HG02610 (cell line): ENCODE measurements at regions not wholly inside any gene's neighbourhood (a gene's known extent, or its start where the extent isn't known, plus 50 kb on each side); places are given as distances from the start of the nearest gene placed in this dataset.
"Not testable (repeated sequence)": the region's sequence is repeated elsewhere in the genome, so short reads cannot be mapped to it uniquely, and the experiment has no call there.

Experiments
- ATAC-seq: cut with Tn5 transposase; IDR thresholded peaks from one replicate; pipeline ENCODE4 v1.9.1; 2021; ENCODE audit warnings: mild to moderate bottlenecking, moderate library complexity; ENCODE audit not compliant: unreplicated experiment

GRCh38 chr19:28640506-28640905, 572.4 kb downstream of the UQCRFS1 start:
- no peak for ATAC-seq

- no peak for ATAC-seq
Observed at GRCh38 chr19:28638445-28638844, 574.5 kb downstream of the UQCRFS1 start.

- no peak for ATAC-seq
Observed at GRCh38 chr19:28636706-28637105, 576.2 kb downstream of the UQCRFS1 start.

- no peak for ATAC-seq
Observed at GRCh38 chr19:28636016-28636629, 576.8 kb downstream of the UQCRFS1 start.

GRCh38 chr19:28634837-28635236, 578.1 kb downstream of the UQCRFS1 start:
- ATAC-seq, result no peak

- ATAC-seq, result no peak
Observed at GRCh38 chr19:28634019-28634328, 579.0 kb downstream of the UQCRFS1 start.

GRCh38 chr19:28633319-28634018, 579.5 kb downstream of the UQCRFS1 start:
- no peak for ATAC-seq

- ATAC-seq, result no peak
Observed at GRCh38 chr19:28632371-28633080, 580.4 kb downstream of the UQCRFS1 start.

- no peak for ATAC-seq
Observed at GRCh38 chr19:28631961-28632360, 581.0 kb downstream of the UQCRFS1 start.

- ATAC-seq, result no peak
Observed at GRCh38 chr19:28627669-28628068, 585.3 kb downstream of the UQCRFS1 start.

- not testable (repeated sequence) for ATAC-seq
Observed at GRCh38 chr19:28626407-28626806, 586.5 kb downstream of the UQCRFS1 start.

- no peak for ATAC-seq
Observed at GRCh38 chr19:28619816-28620429, 593.0 kb downstream of the UQCRFS1 start.

GRCh38 chr19:28618504-28618903, 594.4 kb downstream of the UQCRFS1 start:
- no peak for ATAC-seq

GRCh38 chr19:28615966-28616365, 597.0 kb downstream of the UQCRFS1 start:
- ATAC-seq, result no peak

- no peak for ATAC-seq
Observed at GRCh38 chr19:28615546-28615916, 597.4 kb downstream of the UQCRFS1 start.

GRCh38 chr19:28614634-28615545, 598.1 kb downstream of the UQCRFS1 start:
- ATAC-seq, result no peak

- ATAC-seq, result no peak
Observed at GRCh38 chr19:28612275-28612769, 600.6 kb downstream of the UQCRFS1 start.

- ATAC-seq, result not testable (repeated sequence)
Observed at GRCh38 chr19:28611227-28611914, 601.6 kb downstream of the UQCRFS1 start.

- no peak for ATAC-seq
Observed at GRCh38 chr19:28610731-28611130, 602.2 kb downstream of the UQCRFS1 start.

GRCh38 chr19:28609944-28610343, 603.0 kb downstream of the UQCRFS1 start:
- no peak for ATAC-seq
